AG09309 (cell line): ENCODE measurements at regions not wholly inside any gene's neighbourhood (a gene's known extent, or its start where the extent isn't known, plus 50 kb on each side); places are given as distances from the start of the nearest gene placed in this dataset.
A peak's percentile ranks its signal among the peaks of the same experiment; 100 is the strongest.
"Not testable (repeated sequence)": the region's sequence is repeated elsewhere in the genome, so short reads cannot be mapped to it uniquely, and the experiment has no call there.

ENCODE experiments used
- DNase-seq: peaks from one replicate; pipeline ENCODE4 v3.0.0-alpha.2; 2010; ENCODE audit warnings: low read depth
- H3K4me3 ChIP-seq: 2 replicates; pipeline ENCODE4 v1.5.1; 2011; ENCODE audit warnings: mild to moderate bottlenecking, low read depth, low read length, moderate library complexity; ENCODE audit not compliant: control insufficient read depth
- CTCF ChIP-seq: IDR thresholded peaks from 2 replicates; pipeline ENCODE4 v1.5.1; 2011; ENCODE audit warnings: mild to moderate bottlenecking, low read depth, low read length, inconsistent platforms; ENCODE audit not compliant: insufficient read depth, control insufficient read depth; ENCODE audit errors: missing control alignments

- no peak for TF ChIP-seq CTCF
- DNase-seq, result no peak
- no peak overlapping the region for H3K4me3 ChIP-seq
These were observed 489.9 kb downstream of the PLOD2 start for GRCh38 chr3:145671121-145671520.

- DNase-seq, result no peak
- TF ChIP-seq CTCF, result no peak
- H3K4me3 ChIP-seq, result no peak overlapping the region
These were observed 487.1 kb downstream of the PLOD2 start for GRCh38 chr3:145673838-145674237.

- no peak overlapping the region for H3K4me3 ChIP-seq
- no peak for TF ChIP-seq CTCF
- no peak for DNase-seq
These were observed 482.6 kb downstream of the PLOD2 start for GRCh38 chr3:145678401-145678800.

- no peak for TF ChIP-seq CTCF
- H3K4me3 ChIP-seq, result no peak overlapping the region
- no peak for DNase-seq
These were observed 479.8 kb downstream of the PLOD2 start for GRCh38 chr3:145681181-145681580.

GRCh38 chr3:145687978-145688377 is 473.0 kb downstream of the PLOD2 start:
- not testable (repeated sequence) for DNase-seq

GRCh38 chr3:145692751-145693150 is 468.2 kb downstream of the PLOD2 start:
- no peak for DNase-seq
- H3K4me3 ChIP-seq, result no peak overlapping the region
- no peak for TF ChIP-seq CTCF

More at GRCh38 chr3:145687978-145688377, 473.0 kb downstream of the PLOD2 start:
- H3K4me3 ChIP-seq, result not testable (repeated sequence)

GRCh38 chr3:145696011-145696410 is 465.0 kb downstream of the PLOD2 start:
- no peak overlapping the region for H3K4me3 ChIP-seq
- TF ChIP-seq CTCF, result no peak
- no peak for DNase-seq

- TF ChIP-seq CTCF, result no peak
- H3K4me3 ChIP-seq, result no peak overlapping the region
- peak; percentile 14 for DNase-seq
These were observed 462.7 kb downstream of the PLOD2 start for GRCh38 chr3:145698250-145698649.
